Activated CD4-positive, alpha-beta T cell treated with anti-CD3 and anti-CD28 coated beads, Interleukin-2, amount 50 U/mL, for 4 hours (primary cell): ENCODE measurements at regions not wholly inside any gene's neighbourhood (a gene's known extent, or its start where the extent isn't known, plus 50 kb on each side); places are given as distances from the start of the nearest gene placed in this dataset.

Source experiments
- DNase-seq, 2 experiments: peaks; one replicate each; pipeline ENCODE4 v3.0.0-alpha.2; 2020

GRCh38 chr2:239756790-239757760 is 268.1 kb downstream of the NDUFA10 start:
- DNase-seq, result no peak

DNA sequence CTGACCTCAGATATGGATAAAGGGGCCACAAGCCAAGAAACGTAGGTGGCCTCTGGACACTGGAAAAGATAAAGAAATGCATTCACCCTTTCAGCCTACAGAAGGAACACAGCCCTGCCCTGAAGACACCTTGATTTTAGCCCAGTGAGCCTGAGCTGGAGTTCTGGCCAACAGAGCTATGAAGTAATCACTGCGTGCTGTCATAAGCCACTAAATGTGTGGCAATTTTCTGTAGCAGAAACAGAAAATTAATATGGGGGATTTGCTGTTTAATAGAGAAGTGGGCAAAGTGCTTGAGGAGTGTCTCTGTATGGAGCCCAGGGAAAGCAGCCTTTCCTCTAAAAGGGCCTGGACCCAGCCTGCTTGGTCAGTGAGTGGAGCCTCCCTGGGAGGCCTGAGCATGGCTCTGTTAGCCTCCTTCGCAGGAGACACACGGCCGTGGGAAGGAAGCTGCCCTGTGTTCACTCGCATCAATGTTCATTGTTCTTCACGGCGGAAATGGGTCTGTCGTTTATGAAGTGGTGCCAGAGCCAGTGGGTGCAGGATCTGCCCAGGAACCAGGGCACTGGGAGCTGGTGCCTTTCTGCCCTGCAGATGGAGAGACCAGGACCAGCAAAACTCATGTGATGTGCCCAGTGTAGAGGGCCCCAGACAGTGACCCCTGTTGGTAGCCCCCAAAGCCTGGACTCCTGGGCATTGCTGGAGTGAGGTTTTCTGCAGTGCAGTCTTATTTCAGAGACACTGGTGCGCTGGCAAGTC is 268.9 kb downstream of the NDUFA10 start:
- no peak for DNase-seq

- no peak for DNase-seq
Measured at GRCh38 chr2:239753401-239753837, 271.7 kb downstream of the NDUFA10 start.

DNA sequence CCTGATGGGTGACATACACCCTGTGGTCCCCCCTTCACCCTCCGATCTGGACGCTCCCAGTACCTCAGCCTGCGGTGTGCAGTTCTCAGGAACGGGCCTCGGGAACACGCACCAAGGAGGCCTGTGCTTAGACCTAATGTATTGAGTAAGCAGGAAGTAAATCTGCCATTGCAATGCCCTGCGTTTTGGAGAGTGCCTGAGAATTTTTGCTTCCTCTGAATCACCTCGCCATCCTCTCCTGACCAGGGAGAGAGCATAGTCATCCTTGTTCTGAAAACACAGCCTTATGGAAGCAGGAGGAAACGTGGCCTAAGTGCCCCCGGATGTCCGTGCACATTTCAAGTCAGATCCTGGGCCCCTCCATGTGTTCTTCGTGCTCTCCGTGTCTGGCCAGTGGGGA is 272.2 kb downstream of the NDUFA10 start:
- no peak for DNase-seq

- DNase-seq, result peak; percentile 19 to 34
Measured at GRCh38 chr2:239751679-239752355, 273.3 kb downstream of the NDUFA10 start.

DNA sequence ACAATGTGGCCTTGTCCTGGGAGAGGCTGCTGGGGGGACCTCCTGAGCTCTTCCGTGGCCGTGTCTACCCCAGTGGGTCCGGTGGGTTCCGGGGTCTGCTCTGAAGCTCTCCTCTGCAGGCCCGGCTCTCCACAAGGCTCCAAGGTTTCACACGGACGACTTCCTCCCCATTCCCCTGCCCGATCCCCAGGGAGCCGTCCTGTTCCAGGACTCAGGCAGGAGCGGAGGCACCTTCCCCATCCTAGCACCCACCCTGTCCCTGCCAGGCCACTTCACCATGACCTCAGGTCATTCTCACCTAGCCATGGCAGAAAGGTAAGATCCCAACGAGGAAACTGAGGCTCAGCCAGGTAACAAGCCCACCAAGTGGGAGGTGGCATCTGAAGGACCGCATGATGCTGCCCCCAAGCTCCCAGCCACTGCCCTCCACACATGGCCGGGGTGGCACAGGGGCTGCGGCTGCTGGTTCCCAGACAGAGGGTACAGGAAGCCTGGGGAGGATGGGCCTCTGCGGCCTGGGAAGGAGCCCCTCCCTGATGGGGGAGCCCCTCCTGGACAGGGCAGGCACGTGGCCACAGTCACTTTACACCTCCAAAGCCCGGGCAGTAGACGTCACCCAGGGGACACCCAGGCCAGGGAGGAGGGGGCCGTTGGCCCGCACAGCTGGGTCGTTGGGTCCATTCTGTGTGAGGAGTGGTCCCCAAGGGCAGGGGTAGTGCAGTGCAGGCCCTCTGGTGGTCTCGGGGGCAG is 274.0 kb downstream of the NDUFA10 start:
- no peak for DNase-seq

- no peak for DNase-seq
Measured at GRCh38 chr2:239750045-239750835, 274.9 kb downstream of the NDUFA10 start.

DNA sequence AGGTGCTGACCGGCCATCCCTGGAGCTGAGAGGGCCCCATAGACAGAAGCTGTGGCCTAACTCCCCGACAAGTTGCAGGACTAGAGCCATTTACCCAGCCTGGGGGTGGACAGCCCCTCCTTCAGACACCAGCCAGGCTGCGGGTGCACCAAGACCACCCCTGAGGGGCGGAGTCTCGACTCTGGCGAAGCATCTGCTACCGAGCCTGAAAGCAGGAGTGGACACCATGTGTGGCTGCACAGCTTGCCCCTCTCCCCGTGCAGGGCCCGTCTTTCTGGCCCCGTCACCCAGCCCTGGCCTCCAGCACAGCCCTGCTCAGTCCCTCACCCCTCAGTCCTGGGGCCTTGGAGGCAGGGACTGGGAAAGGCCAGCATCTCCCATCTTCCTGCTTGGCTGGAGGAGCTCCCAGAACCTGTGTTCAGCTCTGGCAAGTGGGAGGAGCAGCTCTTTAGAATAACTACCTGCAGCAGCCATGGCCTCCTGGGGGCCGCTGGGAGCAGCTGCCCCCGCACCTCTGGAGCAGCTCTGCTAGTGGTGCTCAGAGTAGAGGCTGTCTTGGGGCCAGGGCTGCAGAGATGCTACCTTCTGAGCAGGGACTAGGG is 275.8 kb downstream of the NDUFA10 start:
- no peak for DNase-seq

GRCh38 chr2:239748811-239749210 is 276.3 kb downstream of the NDUFA10 start:
- no peak for DNase-seq

- DNase-seq, result no peak
Measured at GRCh38 chr2:239747771-239748170, 277.4 kb downstream of the NDUFA10 start.

DNA sequence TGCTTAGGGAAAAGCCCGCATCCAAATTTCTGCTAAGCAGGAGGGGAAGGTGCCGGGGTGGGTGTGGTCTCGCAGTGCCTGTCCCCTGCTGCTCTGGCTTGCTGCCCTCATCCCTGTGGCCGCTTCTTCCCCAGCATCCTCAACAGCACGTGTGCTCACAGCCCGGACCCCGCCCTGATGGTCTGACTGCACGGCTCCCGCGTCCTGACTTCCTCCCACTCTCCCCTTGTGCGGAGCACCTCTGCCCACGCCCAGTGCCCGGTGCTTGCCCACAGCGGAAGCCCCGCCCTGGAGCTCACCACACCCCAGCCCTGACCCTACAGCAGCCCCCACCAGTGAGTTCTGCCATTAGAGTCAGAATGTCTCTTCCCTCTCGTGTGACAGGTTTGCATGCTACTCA is 277.9 kb downstream of the NDUFA10 start:
- DNase-seq, result no peak

- DNase-seq, result no peak
Measured at GRCh38 chr2:239746559-239747246, 278.4 kb downstream of the NDUFA10 start.

GRCh38 chr2:239745386-239746227 is 279.5 kb downstream of the NDUFA10 start:
- DNase-seq, result no peak

DNA sequence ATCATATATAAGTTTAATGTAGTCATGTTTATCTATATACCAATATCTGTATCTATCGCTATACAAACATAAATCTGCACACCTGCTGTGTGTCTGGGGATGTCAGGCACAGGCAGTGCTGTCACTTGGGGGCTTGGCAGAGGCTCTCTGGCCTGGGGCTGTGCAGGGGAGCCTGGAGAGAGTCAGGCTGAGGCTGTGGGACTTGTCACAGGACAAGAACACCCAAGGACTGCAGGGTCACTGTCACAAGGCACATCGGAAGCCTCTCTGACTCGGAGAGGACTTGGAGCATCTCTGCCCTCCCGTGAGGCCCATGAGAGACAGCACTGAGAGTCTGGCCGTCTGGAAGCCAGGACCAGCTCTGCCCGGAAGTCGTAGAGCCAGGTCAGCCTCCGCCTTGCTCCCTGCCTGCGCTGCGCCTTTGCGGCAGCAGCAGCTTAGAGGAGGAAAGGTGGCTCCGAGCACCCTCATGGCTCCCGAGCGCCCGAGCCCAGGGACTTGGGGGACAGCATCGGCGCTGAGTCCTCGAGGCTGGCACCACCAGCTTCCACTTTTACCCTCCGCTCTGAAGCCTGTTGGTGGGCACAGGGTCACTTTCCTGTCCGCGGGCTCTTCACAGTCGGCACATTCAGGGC is 280.3 kb downstream of the NDUFA10 start:
- DNase-seq, result no peak

DNA sequence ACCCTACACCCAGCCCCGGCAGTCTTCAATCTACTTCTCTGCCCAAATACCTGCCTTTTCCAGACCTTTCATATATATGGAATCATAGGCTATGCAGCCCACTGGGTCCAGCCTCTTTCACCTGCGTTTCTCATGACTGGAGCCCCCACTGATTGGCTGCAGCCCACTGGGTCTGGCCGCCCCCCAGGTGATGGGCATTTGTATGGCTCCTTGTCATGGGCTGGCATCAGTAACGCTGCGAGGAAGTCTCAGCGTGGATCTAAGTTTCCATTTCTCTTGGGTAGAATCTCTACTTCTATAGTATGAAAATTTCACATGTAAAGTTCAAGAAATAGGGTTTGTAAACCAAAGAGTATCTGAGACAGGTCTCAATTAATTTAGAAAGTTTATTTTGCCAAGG is 281.9 kb downstream of the NDUFA10 start:
- no peak for DNase-seq

DNA sequence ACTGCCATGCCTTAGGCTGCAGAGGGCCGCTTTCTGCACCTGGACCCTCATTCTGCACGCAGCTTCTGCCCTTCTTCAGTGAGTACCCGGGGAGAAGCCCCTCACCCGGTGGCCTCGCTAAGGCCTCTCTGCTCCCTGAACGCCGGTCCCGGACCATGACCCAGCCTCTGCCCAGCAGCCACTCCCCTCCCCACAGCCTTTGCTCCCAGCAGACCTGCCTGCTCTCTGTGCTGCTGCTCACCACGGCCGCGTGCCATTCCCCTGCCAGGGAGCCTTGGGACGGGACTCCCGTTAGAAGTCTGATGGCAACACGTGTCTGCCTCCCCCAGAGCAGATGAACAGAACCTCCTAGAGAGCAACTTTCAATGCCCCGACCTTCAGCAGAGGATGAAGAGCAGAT is 282.8 kb downstream of the NDUFA10 start:
- no peak for DNase-seq

DNA sequence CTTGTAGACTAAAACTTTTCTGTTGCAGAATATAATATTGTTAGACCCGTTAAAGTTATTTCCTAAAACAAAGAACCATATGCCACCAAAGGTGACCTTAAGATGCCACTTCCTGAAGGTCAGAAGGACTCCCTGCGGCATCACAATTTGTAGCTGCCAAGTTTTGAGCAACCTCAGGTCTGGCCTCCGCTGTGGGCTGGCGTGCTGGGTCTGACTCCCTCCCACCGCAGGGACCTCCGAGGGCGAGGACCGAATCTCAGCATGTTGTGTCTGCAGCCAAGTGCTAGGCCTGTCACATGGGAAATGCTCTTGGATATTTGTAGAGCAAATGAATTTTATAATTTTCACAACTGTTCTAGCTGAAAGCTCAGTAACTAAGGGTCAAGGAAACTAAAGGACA is 285.9 kb downstream of the NDUFA10 start:
- no peak for DNase-seq

DNA sequence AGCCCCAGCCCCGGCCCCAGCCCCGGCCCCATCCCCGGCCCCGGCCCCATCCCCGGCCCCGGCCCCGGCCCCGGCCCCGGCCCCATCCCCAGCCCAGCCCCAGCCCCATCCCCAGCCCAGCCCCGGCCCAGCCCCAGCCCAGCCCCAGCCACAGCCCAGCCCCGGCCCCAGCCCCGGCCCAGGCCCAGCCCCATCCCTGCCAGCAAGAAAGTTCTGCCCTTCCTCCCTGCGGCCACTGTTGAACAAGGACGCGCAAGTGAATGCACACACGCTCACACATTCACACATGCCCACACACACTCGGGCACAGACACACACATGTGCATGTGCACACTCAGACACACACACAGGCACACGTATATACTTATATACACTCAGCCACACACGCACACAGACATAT is 287.0 kb downstream of the NDUFA10 start:
- DNase-seq, result no peak

- no peak for DNase-seq
Measured at GRCh38 chr2:239737144-239737463, 288.0 kb downstream of the NDUFA10 start.
